Superior temporal gyrus (tissue), 1 donor: ENCODE measurements at regions not wholly inside any gene's neighbourhood (a gene's known extent, or its start where the extent isn't known, plus 50 kb on each side); places are given as distances from the start of the nearest gene placed in this dataset.
"Not testable (repeated sequence)": the region's sequence is repeated elsewhere in the genome, so short reads cannot be mapped to it uniquely, and the experiment has no call there.

Experiments
- DNase-seq: peaks from one replicate; pipeline ENCODE4 v3.0.0-alpha.2; 2016; ENCODE audit errors: extremely low spot score

DNA sequence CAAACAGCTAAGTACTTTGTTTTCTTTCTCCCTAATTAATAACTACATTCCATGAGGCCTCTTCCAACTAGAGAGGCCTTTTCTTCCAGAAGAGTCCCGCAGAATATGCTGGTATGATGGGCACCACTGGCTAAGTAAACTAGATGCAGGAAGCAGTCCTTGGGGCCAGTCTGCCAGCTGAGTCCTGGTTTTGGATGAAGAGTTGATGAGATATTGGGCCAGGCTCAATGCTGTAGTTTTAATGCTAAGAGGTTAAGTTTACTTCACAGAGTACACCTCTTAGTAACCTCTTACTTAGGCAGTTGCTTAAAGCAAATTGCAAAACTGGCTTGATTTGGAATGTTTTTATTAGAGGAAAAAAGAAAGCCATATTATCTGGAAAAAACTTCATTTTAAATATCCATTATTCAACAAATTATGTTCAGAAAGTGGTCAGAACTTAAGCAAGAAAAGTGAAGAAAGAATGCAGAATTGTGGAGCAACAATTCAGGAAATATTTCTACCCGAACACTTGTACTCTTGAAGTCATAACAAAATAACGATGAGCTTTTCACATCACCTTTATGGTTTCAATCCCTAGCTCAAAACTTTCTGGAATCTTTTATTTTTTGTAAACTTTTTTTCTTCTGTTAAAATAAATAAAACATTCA lies 178.4 kb upstream of the CDIN1 start:
- no peak for DNase-seq

GRCh38 chr15:36401586-36401966 lies 177.8 kb upstream of the CDIN1 start:
- no peak for DNase-seq

- no peak for DNase-seq
These were observed 176.1 kb upstream of the CDIN1 start for GRCh38 chr15:36403351-36403750.

GRCh38 chr15:36406366-36406765 lies 173.1 kb upstream of the CDIN1 start:
- DNase-seq, result no peak

DNA sequence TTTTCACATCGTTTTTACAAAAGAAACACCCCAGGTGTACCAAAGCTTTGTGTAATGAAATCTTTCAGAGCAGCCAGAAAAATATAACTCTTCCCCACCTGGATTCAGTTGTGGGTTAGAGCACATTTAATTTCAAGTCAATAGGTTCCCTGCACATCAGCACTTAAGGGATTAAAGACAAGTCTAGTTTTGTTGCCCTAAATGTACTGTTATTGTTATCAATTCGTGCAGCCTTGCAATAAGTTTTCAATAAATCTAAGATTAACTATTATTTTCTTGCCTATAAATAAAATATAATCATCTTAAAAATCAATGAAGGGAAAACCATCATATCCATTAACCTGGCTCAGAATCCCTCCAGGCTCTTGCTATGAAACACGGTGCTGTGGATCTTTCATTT lies 172.5 kb upstream of the CDIN1 start:
- no peak for DNase-seq

- no peak for DNase-seq
These were observed 171.8 kb upstream of the CDIN1 start for GRCh38 chr15:36407647-36408046.

DNA sequence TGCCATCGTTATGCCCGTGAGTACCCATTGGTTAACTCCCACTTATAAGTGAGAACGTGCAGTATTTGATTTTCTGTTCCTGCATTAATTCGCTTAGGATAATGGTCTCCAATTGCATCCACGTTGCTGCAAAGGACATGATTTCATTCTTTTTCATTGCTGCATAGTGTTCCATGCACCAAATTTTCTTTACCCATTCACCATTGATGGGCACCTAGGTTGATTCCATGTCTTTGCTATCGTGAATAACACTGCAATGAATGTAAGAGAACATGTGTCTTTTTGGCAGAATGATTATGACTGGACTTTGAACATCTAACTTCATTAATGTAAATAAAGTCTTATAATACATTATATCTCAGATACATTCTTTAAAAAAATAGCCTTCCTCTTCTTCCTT lies 169.6 kb upstream of the CDIN1 start:
- no peak for DNase-seq

DNA sequence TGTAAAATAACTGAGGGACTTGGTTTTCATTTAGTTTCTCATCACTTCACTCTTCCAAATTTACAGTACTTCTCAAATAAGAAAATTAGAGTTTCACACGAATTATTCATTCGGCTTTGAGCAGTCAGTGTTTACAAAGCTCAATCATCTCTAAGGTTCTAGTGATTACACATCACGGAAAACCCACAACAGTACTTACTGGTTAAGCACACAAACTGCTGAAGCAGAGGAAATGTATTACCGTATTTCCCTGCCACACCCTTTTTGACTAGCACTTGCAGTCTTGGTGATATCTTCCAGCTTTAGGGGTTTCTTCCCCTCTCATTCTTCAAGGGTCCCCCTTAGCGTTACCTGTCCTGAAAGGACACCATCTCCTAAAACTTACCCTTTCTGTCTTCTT lies 164.8 kb upstream of the CDIN1 start:
- no peak for DNase-seq

GRCh38 chr15:36415643-36416042 lies 163.8 kb upstream of the CDIN1 start:
- no peak for DNase-seq

DNA sequence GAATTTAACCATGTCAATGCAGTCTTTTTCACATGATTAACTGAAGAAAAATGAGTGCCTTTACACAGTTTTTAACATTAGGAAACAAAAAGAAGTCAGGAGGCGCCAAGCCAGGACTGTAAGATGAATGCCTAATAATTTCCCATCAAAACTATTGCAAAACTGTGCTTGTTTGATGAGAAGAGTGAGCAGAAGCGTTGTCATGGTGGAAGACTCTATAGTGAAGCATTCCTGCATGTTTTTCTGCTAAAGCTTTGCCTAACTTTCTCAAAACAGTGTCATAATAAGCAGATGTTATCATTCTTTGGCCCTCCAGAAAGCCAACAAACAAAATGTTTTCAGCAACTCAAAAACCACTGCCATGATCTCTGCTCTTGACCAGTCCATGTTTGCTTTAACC lies 156.8 kb upstream of the CDIN1 start:
- DNase-seq, result no peak

- DNase-seq, result no peak
These were observed 152.7 kb upstream of the CDIN1 start for GRCh38 chr15:36426691-36427090.

DNA sequence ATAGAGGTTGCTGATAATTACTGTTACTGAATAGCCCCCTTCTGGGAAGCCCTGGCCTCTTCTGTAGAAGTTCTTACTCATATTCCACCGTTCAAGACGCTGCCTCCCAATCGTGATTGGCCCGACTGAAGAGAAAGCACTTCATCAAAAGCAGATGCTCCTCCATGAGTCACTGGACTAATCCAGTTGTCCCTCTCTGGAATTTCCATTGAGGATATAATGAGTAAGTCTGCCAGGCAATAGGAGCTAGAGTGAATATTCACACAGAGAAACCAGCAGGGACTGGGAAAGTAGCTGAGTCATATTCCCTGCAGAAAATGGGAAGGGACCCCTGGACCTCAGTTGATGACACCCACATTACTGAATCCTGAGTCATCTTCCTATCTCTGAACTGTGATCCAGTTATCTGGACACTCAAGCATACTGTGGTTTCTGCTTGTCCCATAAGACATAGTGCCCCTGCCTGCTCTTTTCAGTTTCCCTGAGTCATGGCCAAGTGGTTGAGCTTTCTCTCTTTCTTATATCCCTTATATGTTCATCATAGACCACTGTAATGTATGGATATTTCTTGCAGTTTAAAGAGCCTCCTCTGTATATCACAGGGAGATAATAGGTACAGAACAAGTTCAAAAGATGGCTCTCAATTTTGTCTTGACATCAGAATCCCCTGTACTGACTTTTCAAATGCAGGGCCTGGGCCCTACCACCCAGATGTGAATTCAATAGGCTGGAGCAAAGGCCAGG lies 151.2 kb upstream of the CDIN1 start:
- DNase-seq, result no peak

- no peak for DNase-seq
These were observed 149.7 kb upstream of the CDIN1 start for GRCh38 chr15:36429707-36430106.

- no peak for DNase-seq
These were observed 149.1 kb upstream of the CDIN1 start for GRCh38 chr15:36430280-36430679.

DNA sequence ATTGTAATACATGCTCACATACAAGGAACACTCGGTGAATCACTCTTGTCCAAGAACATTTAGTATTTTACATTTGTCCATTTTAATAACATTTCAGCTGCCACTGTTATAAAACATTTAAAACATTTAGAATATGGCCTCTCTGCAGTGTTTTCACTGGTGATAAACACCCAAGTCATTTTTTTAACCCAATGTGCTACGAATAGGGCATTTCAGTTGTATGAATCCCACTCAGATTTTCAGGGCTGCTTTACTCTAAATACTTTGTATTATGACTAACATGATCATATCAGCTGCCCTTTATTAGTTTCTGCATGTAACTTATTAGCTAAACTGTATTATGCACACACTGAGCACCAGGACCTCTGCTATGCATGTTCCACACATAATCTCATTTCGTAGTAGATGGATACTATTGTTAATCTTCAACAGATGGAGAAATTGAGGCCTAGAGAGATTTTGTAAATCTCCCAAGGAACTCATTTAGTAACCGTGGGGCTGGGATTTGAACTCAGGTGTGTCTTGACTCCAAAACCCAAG lies 148.6 kb upstream of the CDIN1 start:
- no peak for DNase-seq

- DNase-seq, result no peak
These were observed 147.3 kb upstream of the CDIN1 start for GRCh38 chr15:36432161-36432560.

- DNase-seq, result no peak
These were observed 145.2 kb upstream of the CDIN1 start for GRCh38 chr15:36434177-36434576.

GRCh38 chr15:36438499-36438898 lies 140.9 kb upstream of the CDIN1 start:
- DNase-seq, result no peak

GRCh38 chr15:36447373-36447772 lies 132.1 kb upstream of the CDIN1 start:
- DNase-seq, result no peak

GRCh38 chr15:36448418-36448817 lies 131.0 kb upstream of the CDIN1 start:
- DNase-seq, result no peak

- no peak for DNase-seq
These were observed 130.3 kb upstream of the CDIN1 start for GRCh38 chr15:36449084-36449661.

GRCh38 chr15:36449662-36450145 lies 129.7 kb upstream of the CDIN1 start:
- DNase-seq, result no peak

DNA sequence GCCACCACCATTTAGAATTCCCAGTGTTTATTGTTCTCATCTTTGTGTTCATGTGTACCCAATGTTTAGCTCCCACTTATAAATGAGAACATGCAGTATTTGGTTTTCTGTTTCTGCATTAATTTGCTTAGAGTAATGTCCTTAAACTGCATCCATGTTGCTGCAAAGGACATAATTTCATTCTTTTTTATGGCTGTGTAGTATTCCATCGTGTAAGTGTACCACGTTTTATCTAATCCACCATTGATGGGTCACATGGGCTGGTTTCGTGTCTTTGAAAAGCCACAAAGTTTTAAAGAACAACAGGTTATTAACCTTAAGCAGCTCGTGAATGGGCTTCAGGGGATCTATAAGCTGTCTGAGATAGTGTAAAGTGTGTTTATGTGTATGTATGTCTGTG lies 125.2 kb upstream of the CDIN1 start:
- DNase-seq, result not testable (repeated sequence)
